Activated CD8-positive, alpha-beta T cell treated with anti-CD3 and anti-CD28 coated beads for 36 hours (primary cell): ENCODE measurements at regions not wholly inside any gene's neighbourhood (a gene's known extent, or its start where the extent isn't known, plus 50 kb on each side); places are given as distances from the start of the nearest gene placed in this dataset.

Source experiments
- ATAC-seq: fragments of 200-7000 bp; cut with Tn5 transposase; one replicate; pipeline ENCODE4 v1.10.0; 2021; ENCODE audit warnings: mild to moderate bottlenecking, moderate library complexity
- CTCF ChIA-PET: fragments of 350-600 bp; sonication (Branson Sonifier 250); formaldehyde crosslinking; loops from one replicate; lab custom pipeline; 2021; ENCODE audit warnings: antibody characterized with exemption; lab: Charles Lee
- POLR2A ChIA-PET: fragments of 350-600 bp; sonication (Branson Sonifier 250); formaldehyde crosslinking; loops from one replicate; lab custom pipeline; 2021; ENCODE audit warnings: antibody characterized with exemption; lab: Charles Lee
- DNase-seq: peaks from one replicate; pipeline ENCODE4 v3.0.0-alpha.2; 2020
- H3K27ac Mint-ChIP-seq: one replicate; pipeline ENCODE4 v1.8.0; 2021; ENCODE audit warnings: mild to moderate bottlenecking, mixed read lengths
- H3K27me3 Mint-ChIP-seq: one replicate; pipeline ENCODE4 v1.8.0; 2021; ENCODE audit warnings: mixed read lengths
- H3K36me3 Mint-ChIP-seq: one replicate; pipeline ENCODE4 v1.8.0; 2021; ENCODE audit warnings: low read depth, mixed read lengths
- H3K4me1 Mint-ChIP-seq: one replicate; pipeline ENCODE4 v1.8.0; 2021; ENCODE audit warnings: low read depth, mixed read lengths
- H3K4me3 Mint-ChIP-seq: one replicate; pipeline ENCODE4 v1.8.0; 2021; ENCODE audit warnings: mild to moderate bottlenecking, moderate library complexity, mixed read lengths
- H3K9me3 Mint-ChIP-seq: one replicate; pipeline ENCODE4 v1.8.0; 2021; ENCODE audit warnings: mixed read lengths
- CTCF ChIP-seq: fragments of 200-600 bp; IDR thresholded peaks from one replicate; pipeline ENCODE4 v1.8.0; 2022; ENCODE audit warnings: antibody characterized with exemption, mild to moderate bottlenecking
- intact Hi-C: fragments of 100-400 bp; cut with micrococcal nuclease; formaldehyde crosslinking; loops from one replicate; pipeline ENCODE4 v1.10.0; 2022

GRCh38 chr2:108092886-108093285, 106.6 kb downstream of the SLC5A7 start:
- H3K27me3 Mint-ChIP-seq, result peaks cover 5% of the 10 kb centered on the region
- no peak overlapping the region for H3K4me3 Mint-ChIP-seq
- ChIA-PET POLR2A (no interaction called here), CTCF (no interaction called here)
- DNase-seq (no peak), ATAC-seq (no peak)
- no peaks in the 10 kb centered on the region for H3K4me1 Mint-ChIP-seq
- no peaks in the 10 kb centered on the region for H3K9me3 Mint-ChIP-seq
- no peak for TF ChIP-seq CTCF
- intact Hi-C loops, result no loop called here
- H3K27ac Mint-ChIP-seq, result no peak overlapping the region
- H3K36me3 Mint-ChIP-seq, result no peaks in the 10 kb centered on the region

- Mint-ChIP-seq H3K4me1 (no peaks in the 10 kb centered on the region), H3K4me3 (no peak overlapping the region), H3K9me3 (peaks cover 3% of the 10 kb centered on the region), H3K27ac (no peak overlapping the region), H3K27me3 (peaks cover 2% of the 10 kb centered on the region), H3K36me3 (no peaks in the 10 kb centered on the region)
- ChIA-PET POLR2A (no interaction called here), CTCF (no interaction called here)
- no peak for TF ChIP-seq CTCF
- intact Hi-C loops, result no loop called here
- ATAC-seq (no peak), DNase-seq (no peak)
These were observed 115.2 kb downstream of the SLC5A7 start for GRCh38 chr2:108101481-108101880.

DNA sequence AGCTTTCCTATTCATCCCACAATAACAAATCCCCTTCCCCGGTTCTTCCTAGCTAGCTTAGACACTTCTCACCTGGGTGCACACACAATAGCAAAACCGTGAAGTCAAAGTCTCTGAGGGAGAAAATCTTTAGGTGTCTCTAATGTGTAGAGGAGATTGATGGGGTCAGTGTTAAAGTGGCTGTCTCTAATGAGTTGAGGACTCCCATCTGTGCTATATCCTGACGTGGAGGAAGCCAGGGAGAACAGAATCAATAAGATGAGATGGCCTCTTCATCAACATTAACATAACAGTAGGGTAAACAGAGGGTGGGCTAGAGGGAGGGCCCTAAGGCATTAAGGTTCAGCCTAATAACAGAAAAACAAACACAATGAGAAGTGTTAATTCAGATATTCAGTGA, 120.4 kb downstream of the SLC5A7 start:
- H3K4me3 Mint-ChIP-seq, result no peak overlapping the region
- no peaks in the 10 kb centered on the region for H3K36me3 Mint-ChIP-seq
- H3K27me3 Mint-ChIP-seq, result no peaks in the 10 kb centered on the region
- H3K4me1 Mint-ChIP-seq, result no peaks in the 10 kb centered on the region
- CTCF ChIA-PET, result no interaction called here
- H3K9me3 Mint-ChIP-seq, result no peaks in the 10 kb centered on the region
- no peak for DNase-seq
- intact Hi-C loops, result no loop called here
- no peak overlapping the region for H3K27ac Mint-ChIP-seq
- no peak for ATAC-seq
- POLR2A ChIA-PET, result no interaction called here
- no peak for TF ChIP-seq CTCF

DNA sequence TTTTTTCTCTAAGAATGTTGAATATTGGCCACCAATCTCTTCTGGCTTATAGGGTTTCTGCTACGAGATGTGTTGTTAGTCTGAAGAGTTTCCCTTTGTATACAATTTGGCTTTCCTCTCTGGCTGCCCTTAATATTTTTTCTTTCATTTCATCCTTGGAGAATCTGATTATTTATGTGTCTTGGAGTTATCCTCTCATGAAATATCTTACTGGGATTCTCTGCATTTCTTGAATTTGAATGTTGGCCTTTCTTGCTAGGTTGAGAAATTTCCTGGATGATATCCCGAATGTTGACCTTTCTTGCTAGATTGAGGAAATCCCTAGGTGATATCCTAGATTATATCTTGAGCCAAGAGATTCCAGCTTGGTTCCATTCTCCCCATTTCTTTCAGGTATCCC, 125.6 kb downstream of the SLC5A7 start:
- CTCF ChIA-PET, result interaction anchor here (1.0 kb wide), 1 partner anchor 13 kb away, joined by 3 read pairs; no protein-coding TSS in a partner anchor
- Mint-ChIP-seq H3K27ac (no peak overlapping the region), H3K9me3 (no peaks in the 10 kb centered on the region)

DNA sequence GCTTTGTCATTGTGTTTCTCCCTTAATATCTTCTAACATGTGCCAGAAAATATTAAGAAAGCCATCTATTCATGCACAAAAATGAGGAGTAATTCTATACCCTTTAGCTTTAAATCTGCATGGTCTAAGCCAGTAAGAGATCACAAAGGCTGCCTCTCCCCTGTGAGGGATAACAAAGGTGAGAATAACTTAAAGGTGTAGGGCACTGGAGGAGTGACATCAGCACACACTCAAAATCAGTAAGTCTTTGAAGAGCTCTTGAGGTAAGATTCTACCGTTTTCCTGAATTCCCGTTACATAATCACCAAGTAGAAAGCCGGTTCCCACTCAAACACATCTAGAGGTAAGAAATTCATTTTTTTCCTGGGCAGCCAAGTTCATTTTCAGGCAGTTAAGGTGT, 123.9 kb upstream of the SULT1C3 start:
- no peak for DNase-seq
- ChIA-PET POLR2A (no interaction called here), CTCF (no interaction called here)
- intact Hi-C loops, result no loop called here
- no peak for TF ChIP-seq CTCF
- no peak overlapping the region for H3K4me3 Mint-ChIP-seq
- no peaks in the 10 kb centered on the region for H3K4me1 Mint-ChIP-seq
- no peak for ATAC-seq
- no peak overlapping the region for H3K27ac Mint-ChIP-seq
- no peaks in the 10 kb centered on the region for H3K36me3 Mint-ChIP-seq
- H3K9me3 Mint-ChIP-seq, result no peaks in the 10 kb centered on the region
- peaks cover 4% of the 10 kb centered on the region for H3K27me3 Mint-ChIP-seq

More for the DNA sequence above, 125.6 kb downstream of the SLC5A7 start:
- intact Hi-C loops, result no loop called here
- Mint-ChIP-seq H3K4me1 (no peaks in the 10 kb centered on the region), H3K27me3 (peaks cover 2% of the 10 kb centered on the region), H3K4me3 (no peak overlapping the region), H3K36me3 (no peaks in the 10 kb centered on the region)
- no peak for DNase-seq
- POLR2A ChIA-PET, result no interaction called here
- no peak for ATAC-seq
- TF ChIP-seq CTCF, result no peak
